RWPE1 (cell line): ENCODE measurements at regions not wholly inside any gene's neighbourhood (a gene's known extent, or its start where the extent isn't known, plus 50 kb on each side); places are given as distances from the start of the nearest gene placed in this dataset.

ENCODE experiments used
- CTCF ChIA-PET: fragments of 350-600 bp; sonication (Branson Sonifier 250); formaldehyde crosslinking; extraction: SDS; loops from one replicate; lab custom pipeline; 2021; lab: Yijun Ruan, JAX
- POLR2A ChIA-PET: fragments of 400-600 bp; formaldehyde crosslinking; extraction: SDS; loops from one replicate; lab custom pipeline; 2020; ENCODE audit warnings: antibody characterized with exemption; ENCODE audit not compliant: low non-redundant PET; lab: Yijun Ruan, JAX
- DNase-seq: peaks from one replicate; pipeline ENCODE4 v3.0.0; 2012; ENCODE audit warnings: low spot score
- H3K27ac ChIP-seq: fragments of 450-650 bp; 2 replicates; pipeline ENCODE4 v1.5.1; 2017
- TF ChIP-seq, protein P1 (sequence below): fragments of 450-650 bp; conservative IDR thresholded peaks from 2 replicates; pipeline ENCODE4 v1.5.1; 2017; ENCODE audit warnings: low read depth, mild to moderate bottlenecking

DNA sequence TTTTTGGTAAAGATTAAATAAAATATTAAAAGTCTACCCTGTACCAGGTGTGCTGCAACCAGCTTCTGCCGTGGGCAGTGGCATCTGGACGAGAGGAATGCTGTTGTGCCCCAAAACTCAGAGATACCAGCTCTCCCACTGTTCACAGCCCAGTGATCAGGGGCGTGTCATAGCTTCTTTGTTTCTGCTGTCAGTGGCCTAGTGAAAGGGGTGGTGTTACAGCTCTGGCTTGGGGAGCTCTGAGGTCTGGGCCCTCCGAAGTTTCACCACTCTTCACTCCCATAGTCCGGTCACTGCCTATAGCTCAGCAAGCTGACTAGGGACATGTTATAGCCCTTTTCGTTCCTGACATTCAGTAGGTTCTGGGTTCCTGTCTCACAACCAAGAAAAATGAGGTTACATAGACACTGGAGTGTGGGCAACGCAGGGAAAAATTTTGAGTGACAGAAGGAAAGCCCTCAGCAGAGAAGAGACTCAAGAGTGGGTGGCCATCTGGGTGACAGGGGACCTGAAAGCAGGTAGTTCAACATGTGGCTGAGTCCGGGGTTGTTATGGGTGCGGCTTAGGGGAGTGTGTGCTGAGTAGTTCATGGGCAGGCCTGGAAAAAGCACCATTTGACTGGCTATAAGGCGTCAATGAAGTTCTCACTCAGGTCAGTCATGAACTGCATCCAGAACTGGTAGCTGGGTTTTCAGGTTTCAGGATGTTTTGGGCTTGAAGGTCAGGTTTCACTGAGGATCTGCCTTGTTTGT, 1184.4 kb upstream of the PABPC4L start:
- TF ChIP-seq, protein P1, sequence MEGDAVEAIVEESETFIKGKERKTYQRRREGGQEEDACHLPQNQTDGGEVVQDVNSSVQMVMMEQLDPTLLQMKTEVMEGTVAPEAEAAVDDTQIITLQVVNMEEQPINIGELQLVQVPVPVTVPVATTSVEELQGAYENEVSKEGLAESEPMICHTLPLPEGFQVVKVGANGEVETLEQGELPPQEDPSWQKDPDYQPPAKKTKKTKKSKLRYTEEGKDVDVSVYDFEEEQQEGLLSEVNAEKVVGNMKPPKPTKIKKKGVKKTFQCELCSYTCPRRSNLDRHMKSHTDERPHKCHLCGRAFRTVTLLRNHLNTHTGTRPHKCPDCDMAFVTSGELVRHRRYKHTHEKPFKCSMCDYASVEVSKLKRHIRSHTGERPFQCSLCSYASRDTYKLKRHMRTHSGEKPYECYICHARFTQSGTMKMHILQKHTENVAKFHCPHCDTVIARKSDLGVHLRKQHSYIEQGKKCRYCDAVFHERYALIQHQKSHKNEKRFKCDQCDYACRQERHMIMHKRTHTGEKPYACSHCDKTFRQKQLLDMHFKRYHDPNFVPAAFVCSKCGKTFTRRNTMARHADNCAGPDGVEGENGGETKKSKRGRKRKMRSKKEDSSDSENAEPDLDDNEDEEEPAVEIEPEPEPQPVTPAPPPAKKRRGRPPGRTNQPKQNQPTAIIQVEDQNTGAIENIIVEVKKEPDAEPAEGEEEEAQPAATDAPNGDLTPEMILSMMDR = no peak
- DNase-seq = no peak
- ChIA-PET POLR2A (no interaction called here), CTCF (interaction anchor here (0.7 kb wide), 1 partner anchor 194 kb away, joined by 3 read pairs; no protein-coding TSS in a partner anchor)
- no peak overlapping the region for H3K27ac ChIP-seq

DNA sequence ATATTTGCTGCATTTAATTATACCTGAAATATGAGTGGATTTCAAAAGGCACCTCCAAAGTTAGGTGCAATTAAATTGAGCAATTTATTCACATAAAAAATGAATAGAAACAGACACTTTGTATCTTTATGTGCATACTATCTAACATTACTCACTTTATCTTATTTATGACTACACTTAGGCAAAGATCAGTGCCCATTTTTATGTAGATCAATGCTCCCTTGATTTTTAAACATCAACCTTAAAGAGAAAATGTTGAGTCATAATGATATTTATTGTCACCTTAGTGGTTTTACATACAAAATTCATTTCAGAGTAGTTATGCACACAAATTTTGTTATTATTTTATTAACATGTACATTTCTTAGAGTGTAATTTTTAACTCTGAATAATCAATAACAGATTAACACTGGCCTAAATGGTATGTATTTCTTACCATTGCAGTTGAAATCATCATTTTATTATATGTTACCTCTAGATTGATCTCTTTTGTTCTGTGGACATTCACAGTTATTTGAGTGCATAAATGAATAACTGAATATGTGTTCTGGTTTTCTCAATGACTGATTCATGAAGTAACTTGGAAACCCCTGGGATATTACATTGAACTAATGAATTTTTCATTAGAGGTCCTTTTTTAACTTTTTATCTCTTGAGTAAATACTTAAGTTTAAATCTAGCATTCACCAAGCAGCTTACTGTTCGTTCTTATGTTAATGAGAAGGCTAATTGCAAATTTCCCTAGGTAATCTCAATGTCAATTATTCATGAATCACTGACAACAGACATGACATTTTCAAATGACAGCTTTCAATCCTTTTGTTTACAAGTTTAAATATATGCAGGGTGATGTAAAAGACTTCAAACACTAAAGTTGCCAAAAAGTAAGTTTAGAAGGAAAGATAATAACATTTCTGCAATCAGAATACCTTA, 1182.0 kb upstream of the PABPC4L start:
- ChIA-PET CTCF (no interaction called here), POLR2A (no interaction called here)
- TF ChIP-seq, protein P1 = no peak
- no peak for DNase-seq
- H3K27ac ChIP-seq = no peak overlapping the region

DNA sequence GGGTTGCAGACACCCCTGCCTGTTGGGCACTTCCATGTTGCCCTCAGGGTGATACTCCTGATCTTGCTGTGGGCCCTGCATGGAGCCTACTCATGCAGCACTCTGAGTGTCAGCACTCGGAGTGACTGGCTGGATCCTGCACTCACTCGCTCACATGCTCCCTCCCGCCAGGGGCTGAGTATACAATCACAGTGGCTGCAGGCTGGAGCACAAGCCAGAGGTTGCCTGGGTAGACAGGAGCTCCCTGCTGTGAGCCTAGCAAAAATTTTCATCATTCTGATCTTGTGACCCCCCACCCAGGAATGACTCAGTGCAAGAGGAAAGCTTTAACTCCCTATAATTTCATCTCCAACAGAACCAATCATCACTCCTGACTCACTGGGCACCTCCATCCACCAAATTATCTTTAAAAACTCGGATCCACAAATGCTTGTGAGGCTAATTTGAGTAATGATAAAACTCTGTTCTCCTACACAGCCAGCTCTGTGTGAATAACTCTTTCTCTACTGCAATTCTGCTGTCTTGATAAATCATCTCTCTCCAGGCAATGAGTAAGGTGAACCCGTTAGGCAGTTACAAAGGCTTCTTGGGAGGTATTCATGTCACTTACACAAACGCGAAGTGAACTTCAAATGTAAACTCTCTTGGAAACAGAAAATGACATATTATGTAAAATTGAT, 1180.8 kb upstream of the PABPC4L start:
- POLR2A ChIA-PET = no interaction called here
- DNase-seq = no peak
- TF ChIP-seq, protein P1 = no peak
- CTCF ChIA-PET = no interaction called here
- H3K27ac ChIP-seq = no peak overlapping the region

DNA sequence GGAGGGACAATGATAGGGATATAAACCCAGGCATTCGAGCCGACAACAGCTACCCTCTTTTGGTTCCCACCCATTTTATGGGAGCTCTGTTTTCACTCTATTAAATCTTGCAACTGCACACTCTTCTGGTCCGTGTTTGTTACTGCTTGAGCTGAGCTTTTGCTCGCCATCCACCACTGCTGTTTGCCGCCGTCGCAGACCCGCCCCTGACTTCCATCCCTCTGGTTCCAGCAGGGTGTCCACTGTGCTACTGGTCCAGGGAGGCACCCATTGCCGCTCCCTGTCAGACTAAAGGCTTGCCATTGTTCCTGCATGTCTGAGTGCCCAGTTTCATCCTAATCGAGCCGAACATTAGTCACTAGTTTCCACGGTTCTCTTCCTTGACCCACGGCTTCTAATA, 1170.5 kb upstream of the PABPC4L start:
- TF ChIP-seq, protein P1 = no peak
- no peak overlapping the region for H3K27ac ChIP-seq
- POLR2A ChIA-PET = no interaction called here
- CTCF ChIA-PET = interaction anchor here (0.7 kb wide), 1 partner anchor 1131 kb away, joined by 3 read pairs; no protein-coding TSS in a partner anchor
- no peak for DNase-seq

DNA sequence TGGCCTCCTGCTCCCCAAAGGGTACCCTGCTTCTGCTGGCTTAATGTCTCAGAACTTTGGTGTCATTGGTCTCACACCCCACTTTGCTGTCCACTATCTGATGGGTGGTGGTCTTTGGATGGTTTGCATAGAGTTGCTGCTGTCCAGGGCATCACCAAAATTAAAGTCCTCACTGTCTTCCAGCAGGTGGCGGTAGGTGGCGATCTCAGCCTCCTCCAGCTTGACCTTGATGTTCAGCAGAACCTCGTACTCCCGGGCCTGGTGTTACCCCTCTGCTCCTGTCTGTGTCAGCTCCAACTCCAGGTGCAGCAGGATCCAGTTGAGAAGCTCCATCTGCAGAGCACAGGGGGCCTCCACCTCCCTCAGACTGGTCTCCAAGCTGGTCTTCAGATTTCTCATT, 1169.5 kb upstream of the PABPC4L start:
- CTCF ChIA-PET = no interaction called here

More for the DNA sequence above, 1169.5 kb upstream of the PABPC4L start:
- no peak for DNase-seq
- POLR2A ChIA-PET = no interaction called here
- H3K27ac ChIP-seq = no peak overlapping the region
- TF ChIP-seq, protein P1 = no peak
